ENCODE measurements at regions not wholly inside any gene's neighbourhood (a gene's known extent, or its start where the extent isn't known, plus 50 kb on each side); places are given as distances from the start of the nearest gene placed in this dataset.
"Not testable (repeated sequence)": the region's sequence is repeated elsewhere in the genome, so short reads cannot be mapped to it uniquely, and the experiment has no call there.

GRCh38 chr12:47312808-47313426 is 233.2 kb upstream of the AMIGO2 start:
- Histone ChIP-seq H3K27me3 (ENCODE audit: control insufficient read depth in 1 of 2, insufficient read depth in 2 of 2, low read length in 1 of 2) (no peaks in the 10 kb centered on the region), H3K36me3 (ENCODE audit: control insufficient read depth in 1 of 2, insufficient read depth in 2 of 2, low read length in 1 of 2) (no peaks in the 10 kb centered on the region), H3K4me1 (ENCODE audit: control insufficient read depth in 1 of 2, insufficient read depth in 2 of 2, low read length in 2 of 2) (no peaks in the 10 kb centered on the region), H3K27ac (ENCODE audit: low read depth in 1 of 2, low read length in 2 of 2) (no peak overlapping the region), H3K4me3 (ENCODE audit: low read length in 2 of 2) (no peak overlapping the region), H3K9me3 (ENCODE audit: control insufficient read depth, low read length) (no peaks in the 10 kb centered on the region)
- DNase-seq (no peak), ATAC-seq (ENCODE audit: low FRiP score) (no peak)
- WGBS, 2 donors = 78 to 83% methylated on average over 3 of the region's 3 CpGs
- intact Hi-C loops (cut with DNase I) = no loop called here

DNA sequence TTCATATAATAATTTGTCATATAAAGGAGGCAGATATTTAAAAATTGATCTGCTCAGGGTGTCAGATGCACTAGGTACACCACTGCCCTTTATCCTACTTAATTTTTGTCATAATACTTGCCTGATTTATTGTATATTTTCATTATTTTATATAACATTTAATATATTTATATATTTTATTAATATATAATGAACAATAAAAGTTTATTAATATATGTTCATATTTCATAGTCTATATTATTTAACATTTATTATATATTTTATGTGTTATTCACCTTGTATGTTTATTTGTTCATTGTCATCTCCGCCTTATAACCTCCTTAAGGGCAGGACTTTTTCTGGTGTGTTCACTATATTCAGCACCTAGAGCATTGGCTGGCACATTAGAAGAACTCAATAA is 232.4 kb upstream of the AMIGO2 start:
- intact Hi-C loops (cut with DNase I) = no loop called here
- 98 to 100% methylated on average over 1 of the region's 1 CpG for WGBS, 2 donors
- no peaks in the 10 kb centered on the region for H3K36me3 ChIP-seq (ENCODE audit: control insufficient read depth in 1 of 2, insufficient read depth in 2 of 2, low read length in 1 of 2)
- no peak overlapping the region for H3K27ac ChIP-seq (ENCODE audit: low read depth in 1 of 2, low read length in 2 of 2)
- no peak for ATAC-seq (ENCODE audit: low FRiP score)
- H3K4me1 ChIP-seq (ENCODE audit: control insufficient read depth in 1 of 2, insufficient read depth in 2 of 2, low read length in 2 of 2) = no peaks in the 10 kb centered on the region
- no peak overlapping the region for H3K4me3 ChIP-seq (ENCODE audit: low read length in 2 of 2)
- no peaks in the 10 kb centered on the region for H3K27me3 ChIP-seq (ENCODE audit: control insufficient read depth in 1 of 2, insufficient read depth in 2 of 2, low read length in 1 of 2)
- DNase-seq = no peak
- no peaks in the 10 kb centered on the region for H3K9me3 ChIP-seq (ENCODE audit: control insufficient read depth, low read length)

GRCh38 chr12:47311568-47311967 is 231.8 kb upstream of the AMIGO2 start:
- H3K27me3 ChIP-seq (ENCODE audit: control insufficient read depth in 1 of 2, insufficient read depth in 2 of 2, low read length in 1 of 2) = no peaks in the 10 kb centered on the region
- no peaks in the 10 kb centered on the region for H3K4me1 ChIP-seq (ENCODE audit: control insufficient read depth in 1 of 2, insufficient read depth in 2 of 2, low read length in 2 of 2)
- no peak for DNase-seq
- 82 to 87% methylated on average over 4 of the region's 4 CpGs for WGBS, 2 donors
- no peaks in the 10 kb centered on the region for H3K9me3 ChIP-seq (ENCODE audit: control insufficient read depth, low read length)
- no peak overlapping the region for H3K4me3 ChIP-seq (ENCODE audit: low read length in 2 of 2)
- no peaks in the 10 kb centered on the region for H3K36me3 ChIP-seq (ENCODE audit: control insufficient read depth in 1 of 2, insufficient read depth in 2 of 2, low read length in 1 of 2)
- intact Hi-C loops (cut with DNase I) = no loop called here
- ATAC-seq (ENCODE audit: low FRiP score) = no peak
- no peak overlapping the region for H3K27ac ChIP-seq (ENCODE audit: low read depth in 1 of 2, low read length in 2 of 2)

DNA sequence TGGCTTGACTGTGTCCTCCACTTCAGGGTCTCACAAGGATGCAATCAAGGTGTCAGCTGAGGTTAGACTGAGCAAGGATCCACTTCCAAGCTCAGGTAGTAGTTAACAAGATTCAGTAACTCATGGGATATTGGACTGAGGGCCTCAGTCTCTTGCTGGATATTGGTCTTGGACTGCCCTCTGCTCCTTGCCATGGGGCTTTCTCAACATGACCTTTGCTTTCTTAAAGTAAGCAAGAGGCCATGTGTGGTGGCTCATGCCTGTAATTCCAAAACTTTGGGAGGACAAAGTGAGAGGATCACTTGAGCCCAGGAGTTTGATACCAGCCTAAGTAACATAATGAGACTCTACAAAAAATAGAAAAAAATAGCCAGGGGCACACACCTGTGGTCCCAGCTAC is 231.3 kb upstream of the AMIGO2 start:
- Histone ChIP-seq H3K36me3 (ENCODE audit: control insufficient read depth in 1 of 2, insufficient read depth in 2 of 2, low read length in 1 of 2) (no peaks in the 10 kb centered on the region), H3K27me3 (ENCODE audit: control insufficient read depth in 1 of 2, insufficient read depth in 2 of 2, low read length in 1 of 2) (no peaks in the 10 kb centered on the region), H3K9me3 (ENCODE audit: control insufficient read depth, low read length) (no peaks in the 10 kb centered on the region), H3K27ac (ENCODE audit: low read depth in 1 of 2, low read length in 2 of 2) (no peak overlapping the region), H3K4me3 (ENCODE audit: low read length in 2 of 2) (no peak overlapping the region), H3K4me1 (ENCODE audit: control insufficient read depth in 1 of 2, insufficient read depth in 2 of 2, low read length in 2 of 2) (no peaks in the 10 kb centered on the region)
- intact Hi-C loops (cut with DNase I) = no loop called here
- DNase-seq = no peak
- ATAC-seq (ENCODE audit: low FRiP score) = no peak

DNA sequence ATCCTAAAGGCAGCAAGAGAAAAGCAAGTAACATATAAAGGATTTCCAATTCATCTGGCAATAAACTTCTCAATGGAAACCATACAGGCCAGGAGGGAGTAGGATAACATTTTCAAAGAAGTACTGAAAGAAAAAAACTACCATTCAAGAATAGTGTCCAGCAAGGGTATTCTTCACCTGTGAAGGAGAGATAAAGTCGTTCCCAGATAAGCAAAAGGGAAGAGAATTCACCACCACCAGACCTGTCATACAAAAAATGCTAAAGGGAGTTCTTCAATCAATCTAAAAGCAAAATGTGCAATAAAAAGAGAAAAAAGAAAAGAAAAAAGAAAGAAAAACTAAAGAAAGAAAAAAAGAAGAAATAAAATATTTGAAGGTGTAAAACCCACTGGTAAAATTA is 228.9 kb upstream of the AMIGO2 start:
- intact Hi-C loops (cut with DNase I) = loop anchor here (2.0 to 10.0 kb wide), 3 partner anchors 234 to 276 kb away; partner anchors contain the start of genes AMIGO2 (in 1 of the 2) and PCED1B (in 1 of the 2)
- no peaks in the 10 kb centered on the region for H3K9me3 ChIP-seq (ENCODE audit: control insufficient read depth, low read length)
- no peak for DNase-seq
- H3K27ac ChIP-seq (ENCODE audit: low read depth in 1 of 2, low read length in 2 of 2) = no peak overlapping the region
- H3K27me3 ChIP-seq (ENCODE audit: control insufficient read depth in 1 of 2, insufficient read depth in 2 of 2, low read length in 1 of 2) = no peaks in the 10 kb centered on the region
- H3K4me1 ChIP-seq (ENCODE audit: control insufficient read depth in 1 of 2, insufficient read depth in 2 of 2, low read length in 2 of 2) = no peaks in the 10 kb centered on the region
- no peaks in the 10 kb centered on the region for H3K36me3 ChIP-seq (ENCODE audit: control insufficient read depth in 1 of 2, insufficient read depth in 2 of 2, low read length in 1 of 2)
- 85 to 89% methylated on average over 1 of the region's 1 CpG for WGBS, 2 donors
- no peak for ATAC-seq (ENCODE audit: low FRiP score)
- no peak overlapping the region for H3K4me3 ChIP-seq (ENCODE audit: low read length in 2 of 2)

DNA sequence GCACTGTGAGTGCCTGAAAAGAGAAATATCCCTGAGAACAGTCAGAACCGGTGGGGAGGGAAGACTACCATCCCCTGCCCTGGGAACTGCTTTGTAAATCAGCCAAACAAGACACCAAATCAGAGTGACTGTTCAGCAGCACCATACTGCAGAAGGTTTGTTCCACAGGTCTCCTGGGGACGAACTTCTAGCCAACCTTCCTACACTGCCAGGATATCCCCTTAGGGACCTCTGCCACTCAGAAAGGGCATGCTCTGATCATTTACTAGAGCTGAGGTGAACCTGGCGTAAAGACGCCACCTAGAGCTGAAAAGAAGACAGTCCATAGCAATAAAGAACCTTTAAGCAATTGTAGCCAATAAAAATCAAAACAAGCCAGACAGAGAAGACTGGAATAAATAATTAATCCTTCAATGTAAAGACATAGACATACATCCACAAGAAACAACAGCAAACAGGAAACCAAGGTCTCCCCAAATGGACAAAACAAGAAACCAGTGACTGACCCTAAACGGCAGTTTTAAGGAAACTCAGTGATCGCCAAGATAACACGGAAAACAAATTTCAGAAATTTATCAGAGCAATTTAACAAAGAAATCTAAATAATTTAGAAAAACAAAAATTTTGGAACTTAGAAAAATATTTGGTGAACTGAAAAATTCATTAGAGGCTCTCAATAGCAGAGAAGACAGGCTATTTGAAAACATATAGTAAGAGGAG is 228.1 kb upstream of the AMIGO2 start:
- no peak overlapping the region for H3K27ac ChIP-seq (ENCODE audit: low read depth in 1 of 2, low read length in 2 of 2)
- H3K9me3 ChIP-seq (ENCODE audit: control insufficient read depth, low read length) = no peaks in the 10 kb centered on the region
- H3K27me3 ChIP-seq (ENCODE audit: control insufficient read depth in 1 of 2, insufficient read depth in 2 of 2, low read length in 1 of 2) = no peaks in the 10 kb centered on the region
- no peaks in the 10 kb centered on the region for H3K36me3 ChIP-seq (ENCODE audit: control insufficient read depth in 1 of 2, insufficient read depth in 2 of 2, low read length in 1 of 2)
- no peak for DNase-seq
- ATAC-seq (ENCODE audit: low FRiP score) = peak; percentile 82
- 46 to 49% methylated on average over 7 of the region's 7 CpGs for WGBS, 2 donors
- H3K4me1 ChIP-seq (ENCODE audit: control insufficient read depth in 1 of 2, insufficient read depth in 2 of 2, low read length in 2 of 2) = no peaks in the 10 kb centered on the region
- H3K4me3 ChIP-seq (ENCODE audit: low read length in 2 of 2) = no peak overlapping the region
- intact Hi-C loops (cut with DNase I) = loop anchor here (2.0 to 10.0 kb wide), 3 partner anchors 233 to 276 kb away; partner anchors contain the start of genes AMIGO2 (in 1 of the 2) and PCED1B (in 1 of the 2)

DNA sequence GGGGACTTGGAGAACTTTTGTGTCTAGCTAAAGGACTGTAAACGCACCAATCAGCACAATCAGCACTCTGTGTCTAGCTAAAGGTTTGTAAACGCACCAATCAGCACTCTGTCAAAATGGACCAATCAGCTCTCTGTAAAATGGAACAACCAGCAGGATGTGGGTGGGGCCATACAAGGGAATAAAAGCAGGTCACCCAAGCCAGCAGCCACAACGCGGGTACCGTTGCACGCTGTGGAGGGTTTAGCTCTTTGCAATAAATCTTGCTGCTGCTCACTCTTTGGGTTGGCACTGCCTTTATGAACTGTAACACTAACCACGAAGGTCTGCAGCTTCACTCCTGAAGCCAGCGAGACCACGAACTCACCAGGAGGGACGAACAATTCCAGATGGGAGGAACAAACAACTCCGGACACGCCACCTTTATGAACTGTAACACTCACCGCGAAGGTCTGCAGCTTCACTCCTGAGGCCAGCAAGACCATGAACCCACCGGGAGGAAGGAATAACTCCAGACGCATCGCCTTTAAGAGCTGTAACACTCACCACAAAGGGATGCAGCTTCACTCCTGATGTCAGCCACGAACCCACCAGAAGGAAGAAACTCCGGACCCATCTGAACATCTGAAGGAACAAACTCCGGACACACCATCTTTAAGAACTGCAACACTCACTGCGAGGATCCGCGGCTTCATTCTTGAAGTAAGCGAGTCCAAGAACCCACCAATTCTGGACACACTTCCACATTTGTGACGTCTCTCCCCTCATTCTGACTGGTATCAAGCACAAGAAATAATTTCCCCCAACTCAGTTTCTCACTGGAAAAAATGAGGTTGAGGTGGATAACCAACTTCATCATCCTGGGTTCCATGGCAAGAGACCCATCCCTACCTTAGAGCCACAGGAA is 227.3 kb upstream of the AMIGO2 start:
- WGBS, 2 donors = 89 to 92% methylated on average over 25 of the region's 25 CpGs
- ATAC-seq (ENCODE audit: low FRiP score) = not testable (repeated sequence)

DNA sequence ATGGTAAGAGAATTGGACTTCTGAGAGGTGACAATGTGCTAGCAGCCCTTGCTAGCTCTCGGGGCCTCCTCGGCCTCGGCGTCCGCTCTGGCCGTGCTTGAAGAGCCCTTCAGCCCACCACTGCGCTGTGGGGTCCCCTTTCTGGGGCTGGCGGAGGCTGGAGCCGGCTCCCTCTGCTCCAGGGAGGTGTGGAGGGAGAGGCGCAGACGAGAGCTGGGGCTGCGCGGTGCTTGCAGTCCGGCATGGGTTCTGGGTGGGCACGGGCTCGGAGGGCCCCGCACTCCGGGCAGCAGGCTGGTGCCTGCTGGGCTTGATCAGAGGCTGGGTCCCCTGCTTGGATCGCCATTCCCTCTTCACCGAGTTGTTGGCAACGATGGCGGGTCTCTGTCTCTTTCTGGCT is 226.4 kb upstream of the AMIGO2 start:
- no peaks in the 10 kb centered on the region for H3K36me3 ChIP-seq (ENCODE audit: control insufficient read depth in 1 of 2, insufficient read depth in 2 of 2, low read length in 1 of 2)
- no peaks in the 10 kb centered on the region for H3K27me3 ChIP-seq (ENCODE audit: control insufficient read depth in 1 of 2, insufficient read depth in 2 of 2, low read length in 1 of 2)
- no peak overlapping the region for H3K27ac ChIP-seq (ENCODE audit: low read depth in 1 of 2, low read length in 2 of 2)
- H3K4me3 ChIP-seq (ENCODE audit: low read length in 2 of 2) = no peak overlapping the region
- DNase-seq = no peak
- 93 to 97% methylated on average over 22 of the region's 22 CpGs for WGBS, 2 donors
- no peaks in the 10 kb centered on the region for H3K4me1 ChIP-seq (ENCODE audit: control insufficient read depth in 1 of 2, insufficient read depth in 2 of 2, low read length in 2 of 2)
- intact Hi-C loops (cut with DNase I) = loop anchor here (5.0 to 10.0 kb wide), 2 partner anchors 231 to 274 kb away; partner anchors contain the start of genes AMIGO2 (in 1 of the 2) and PCED1B (in 1 of the 2)
- H3K9me3 ChIP-seq (ENCODE audit: control insufficient read depth, low read length) = no peaks in the 10 kb centered on the region
- no peak for ATAC-seq (ENCODE audit: low FRiP score)

More for the DNA sequence above, 227.3 kb upstream of the AMIGO2 start:
- not testable (repeated sequence) for H3K4me1 ChIP-seq (ENCODE audit: control insufficient read depth in 1 of 2, insufficient read depth in 2 of 2, low read length in 2 of 2); H3K27me3 ChIP-seq (ENCODE audit: control insufficient read depth in 1 of 2, insufficient read depth in 2 of 2, low read length in 1 of 2); DNase-seq; H3K27ac ChIP-seq (ENCODE audit: low read depth in 1 of 2, low read length in 2 of 2); H3K36me3 ChIP-seq (ENCODE audit: control insufficient read depth in 1 of 2, insufficient read depth in 2 of 2, low read length in 1 of 2); H3K9me3 ChIP-seq (ENCODE audit: control insufficient read depth, low read length); H3K4me3 ChIP-seq (ENCODE audit: low read length in 2 of 2)
- intact Hi-C loops (cut with DNase I) = loop anchor here (5.0 to 10.0 kb wide), 2 partner anchors 232 to 275 kb away; partner anchors contain the start of genes AMIGO2 (in 1 of the 2) and PCED1B (in 1 of the 2)

Measured in aorta (tissue), 5 donors.